GM12878 (cell line): ENCODE measurements at regions not wholly inside any gene's neighbourhood (a gene's known extent, or its start where the extent isn't known, plus 50 kb on each side); places are given as distances from the start of the nearest gene placed in this dataset.

ENCODE experiments used
- ATAC-seq: fragments of 200-7000 bp; cut with Tn5 transposase; 3 replicates; pipeline ENCODE4 v1.9.1; 2020; ENCODE audit warnings: mild to moderate bottlenecking, moderate library complexity
- BruUV-seq: library from RNA; stranded (reverse); fragments of 400-500 nt; replicated peaks from 2 replicates; lab custom pipeline; 2021; lab: Mats Ljungman, UMichigan
- CTCF ChIA-PET: fragments of 300-600 bp; sonication (Branson Sonifier 250); formaldehyde crosslinking; extraction: SDS; loops from one replicate; lab custom pipeline; 2021; ENCODE audit warnings: inconsistent platforms; lab: Yijun Ruan, JAX
- POLR2A ChIA-PET: fragments of 350-600 bp; formaldehyde crosslinking; extraction: SDS; loops from one replicate; lab custom pipeline; 2021; ENCODE audit warnings: inconsistent platforms; lab: Charles Lee
- RAD21 ChIA-PET: fragments of 300-600 bp; sonication (Branson Sonifier 250); formaldehyde crosslinking; loops from one replicate; lab custom pipeline; 2023; ENCODE audit warnings: antibody characterized with exemption; ENCODE audit not compliant: unreplicated experiment; lab: Charles Lee
- SMC1A ChIA-PET: fragments of 300-600 bp; sonication (Branson Sonifier 250); formaldehyde crosslinking; loops from one replicate; lab custom pipeline; 2023; ENCODE audit not compliant: unreplicated experiment, uncharacterized antibody; lab: Charles Lee
- DNase-seq: peaks from one replicate; pipeline ENCODE4 v3.0.0-alpha.2; 2011; ENCODE audit warnings: low read depth, low spot score
- FAIRE-seq: peaks from 3 replicates; lab custom pipeline; 2011; peaks lifted over from hg19 to GRCh38; lab: Jason Lieb, UNC
- H2AFZ ChIP-seq: 2 replicates; pipeline ENCODE4 v1.6.0; 2011; ENCODE audit warnings: low read depth, low read length, control low read depth; ENCODE audit not compliant: control insufficient read depth
- H3K27ac ChIP-seq: 2 replicates; pipeline ENCODE4 v1.5.1; 2011; ENCODE audit warnings: control low read depth; ENCODE audit not compliant: control insufficient read depth, insufficient read depth
- H3K27me3 ChIP-seq, 2 experiments: replicated peaks in 1 of 2; 2 replicates each; pipeline versions ENCODE4 v1.6.0 to v1.6.1; 2011; ENCODE audit warnings: low read length in 1 of 2; ENCODE audit not compliant: control insufficient read depth in 2 of 2, insufficient read depth in 2 of 2
- H3K36me3 ChIP-seq, 2 experiments: 2 replicates each; pipeline ENCODE4 v1.5.1; 2011; ENCODE audit warnings: low read length in 1 of 2; ENCODE audit not compliant: control insufficient read depth in 2 of 2, insufficient read depth in 2 of 2
- H3K4me1 ChIP-seq: 2 replicates; pipeline ENCODE4 v1.6.1; 2011; ENCODE audit warnings: mild to moderate bottlenecking, low read length, moderate library complexity, mixed read lengths; ENCODE audit not compliant: control insufficient read depth, insufficient read depth
- H3K4me2 ChIP-seq: 2 replicates; pipeline ENCODE4 v1.6.0; 2011; ENCODE audit warnings: control low read depth; ENCODE audit not compliant: control insufficient read depth, insufficient read depth
- H3K4me3 ChIP-seq: fragments of 200-600 bp; sonication (generic); 2 replicates; pipeline ENCODE4 v1.5.1; 2016
- H3K79me2 ChIP-seq: 2 replicates; pipeline ENCODE4 v1.6.0; 2011; ENCODE audit warnings: low read length; ENCODE audit not compliant: control insufficient read depth, insufficient read depth
- H3K9ac ChIP-seq: 2 replicates; pipeline ENCODE4 v1.8.0; 2011; ENCODE audit warnings: low read length, control low read depth, mixed read lengths; ENCODE audit not compliant: control insufficient read depth, insufficient read depth
- H3K9me3 ChIP-seq: replicated peaks from 3 replicates; pipeline ENCODE4 v1.5.1; 2011; ENCODE audit warnings: mild to moderate bottlenecking, low read length; ENCODE audit not compliant: control insufficient read depth, insufficient read depth
- H4K20me1 ChIP-seq: 2 replicates; pipeline ENCODE4 v1.6.0; 2011; ENCODE audit not compliant: control insufficient read depth, insufficient read depth
- ATF3 ChIP-seq: IDR thresholded peaks from 2 replicates; pipeline ENCODE4 v1.6.1; 2011; ENCODE audit warnings: low read depth, mild to moderate bottlenecking, low read length, moderate library complexity, borderline replicate concordance; ENCODE audit errors: extremely low read depth
- BCL11A ChIP-seq: IDR thresholded peaks from 2 replicates; pipeline ENCODE4 v1.6.1; 2011; ENCODE audit warnings: low read depth, low read length
- BRCA1 ChIP-seq: IDR thresholded peaks from 2 replicates; pipeline ENCODE4 v1.6.1; 2011; ENCODE audit warnings: low read depth, low read length, improper control_type of control experiment
- EGR1 ChIP-seq, 2 experiments: IDR thresholded peaks; 1 replicate in 1 of 2; 2 replicates in 1 of 2; pipeline ENCODE4 v1.6.1; 2011 to 2012; ENCODE audit warnings: low read depth in 2 of 2, low read length in 2 of 2, borderline replicate concordance in 1 of 2, mild to moderate bottlenecking in 1 of 2, moderate library complexity in 1 of 2
- EZH2 ChIP-seq: IDR thresholded peaks from 2 replicates; pipeline ENCODE4 v1.6.1; 2012; ENCODE audit warnings: low read depth, mild to moderate bottlenecking, control low read depth, inconsistent platforms, low read length, borderline replicate concordance; ENCODE audit not compliant: control insufficient read depth
- HCFC1 ChIP-seq: fragments of 150-350 bp; IDR thresholded peaks from 2 replicates; pipeline ENCODE4 v1.6.1; 2014; ENCODE audit warnings: low read length
- MEF2A ChIP-seq: IDR thresholded peaks from 2 replicates; pipeline ENCODE4 v1.6.1; 2011; ENCODE audit warnings: low read depth, mild to moderate bottlenecking, low read length, moderate library complexity; ENCODE audit not compliant: insufficient read depth
- MYB ChIP-seq: fragments of 150-350 bp; IDR thresholded peaks from 2 replicates; pipeline ENCODE4 v1.6.1; 2014; ENCODE audit warnings: mild to moderate bottlenecking, low read depth, low read length, borderline replicate concordance
- NR2F1 ChIP-seq: fragments of 450-650 bp; conservative IDR thresholded peaks from 2 replicates; pipeline ENCODE4 v1.6.1; 2017; ENCODE audit warnings: mild to moderate bottlenecking
- POLR2AphosphoS5 ChIP-seq: IDR thresholded peaks from 2 replicates; pipeline ENCODE4 v1.6.1; 2011; ENCODE audit warnings: mild to moderate bottlenecking, low read length, inconsistent platforms
- RCOR1 ChIP-seq: conservative IDR thresholded peaks from 2 replicates; pipeline ENCODE4 v1.6.1; 2012; ENCODE audit warnings: low read depth, low read length, improper control_type of control experiment
- RELA ChIP-seq: fragments of 450-650 bp; IDR thresholded peaks from 2 replicates; pipeline ENCODE4 v1.8.0; 2014; ENCODE audit warnings: borderline replicate concordance; ENCODE audit not compliant: partially characterized antibody
- RUNX3 ChIP-seq: IDR thresholded peaks from 2 replicates; pipeline ENCODE4 v1.6.1; 2012; ENCODE audit warnings: low read length, inconsistent platforms
- SMAD5 ChIP-seq: IDR thresholded peaks from 2 replicates; pipeline ENCODE4 v1.6.1; 2016; ENCODE audit warnings: antibody characterized with exemption, low read depth
- SMC3 ChIP-seq: IDR thresholded peaks from 2 replicates; pipeline ENCODE4 v1.6.1; 2011; ENCODE audit warnings: low read length, improper control_type of control experiment, borderline replicate concordance
- SPI1 ChIP-seq: IDR thresholded peaks from 2 replicates; pipeline ENCODE4 v1.6.1; 2011; ENCODE audit warnings: low read depth, mild to moderate bottlenecking, low read length, moderate library complexity, borderline replicate concordance; ENCODE audit not compliant: insufficient read depth
- STAT3 ChIP-seq: IDR thresholded peaks from 2 replicates; pipeline ENCODE4 v1.6.1; 2011; ENCODE audit warnings: low read depth, low read length, improper control_type of control experiment
- TAF1 ChIP-seq: IDR thresholded peaks from 2 replicates; pipeline ENCODE4 v1.6.1; 2011; ENCODE audit warnings: mild to moderate bottlenecking, low read depth, low read length, borderline replicate concordance
- TBL1XR1 ChIP-seq: IDR thresholded peaks from 2 replicates; pipeline ENCODE4 v1.6.1; 2012; ENCODE audit warnings: low read depth, low read length, improper control_type of control experiment
- WRNIP1 ChIP-seq: IDR thresholded peaks from 2 replicates; pipeline ENCODE4 v1.6.1; 2011; ENCODE audit warnings: low read depth, low read length, improper control_type of control experiment, borderline replicate concordance
- WGBS: methylation state at CpG from one replicate; pipeline ENCODE4 v1.1.6; 2016; ENCODE audit warnings: low lambda C conversion rate; ENCODE audit not compliant: insufficient replicate concordance, insufficient coverage; ENCODE audit errors: missing lambda C conversion rate; 5-methylcytosine and 5-hydroxymethylcytosine counted together
- in situ Hi-C: fragments of 300-500 bp; cut with MboI; formaldehyde crosslinking; loops from 9 replicates; pipeline ENCODE4 v1.14.3; 2018; ENCODE audit warnings: mixed read lengths
- intact Hi-C: fragments of 100-400 bp; cut with micrococcal nuclease; formaldehyde crosslinking; loops from one replicate; pipeline ENCODE4 v1.14.2; 2022; ENCODE audit not compliant: unreplicated experiment

GRCh38 chr3:62936626-62937254, 61.5 kb upstream of the CADPS start:
- H4K20me1 ChIP-seq = no peaks in the 10 kb centered on the region
- no peak overlapping the region for H3K27ac ChIP-seq
- BruUV-seq = no TSS peak
- ChIA-PET CTCF (no interaction called here), POLR2A (no interaction called here), SMC1A (no interaction called here), RAD21 (no interaction called here)
- H3K4me1 ChIP-seq = no peaks in the 10 kb centered on the region
- ATAC-seq (no peak), FAIRE-seq (no peak), DNase-seq (no peak)
- H3K36me3 ChIP-seq = no peaks in the 10 kb centered on the region
- no peaks in the 10 kb centered on the region for H3K27me3 ChIP-seq
- in situ Hi-C loops = no loop called here
- intact Hi-C loops = no loop called here
- TF ChIP-seq NR2F1 (no peak), BCL11A (no peak), POLR2AphosphoS5 (no peak), STAT3 (no peak), TAF1 (no peak)
- H3K9me3 ChIP-seq = no peaks in the 10 kb centered on the region
- H2AFZ ChIP-seq = no peak overlapping the region
- 41% methylated on average over 5 of the region's 5 CpGs for WGBS
- no peaks in the 10 kb centered on the region for H3K79me2 ChIP-seq
- no peak overlapping the region for H3K4me2 ChIP-seq
- no peak overlapping the region for H3K4me3 ChIP-seq
- no peak overlapping the region for H3K9ac ChIP-seq

DNA sequence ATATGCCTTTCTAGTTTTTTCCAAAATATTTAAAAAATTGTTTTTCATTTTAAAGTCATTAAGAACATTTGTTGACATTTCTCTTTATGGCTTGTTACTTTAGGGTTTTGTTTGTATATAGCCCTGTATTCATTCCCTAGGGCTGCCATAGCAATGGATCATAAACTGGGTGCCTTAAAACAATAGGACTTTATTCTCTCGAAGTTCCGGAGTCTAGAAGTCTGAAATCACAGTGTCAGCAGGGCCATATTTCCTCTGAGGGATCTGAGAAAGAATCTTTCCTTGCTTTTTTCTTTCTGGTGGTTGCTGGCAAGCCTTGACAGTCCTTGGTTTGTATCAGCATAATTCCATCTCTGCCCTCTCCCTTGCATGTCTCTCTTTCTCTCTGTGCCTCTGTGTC, 63.4 kb upstream of the CADPS start:
- H4K20me1 ChIP-seq = no peaks in the 10 kb centered on the region
- no peaks in the 10 kb centered on the region for H3K79me2 ChIP-seq
- RAD21 ChIA-PET = no interaction called here
- no peaks in the 10 kb centered on the region for H3K36me3 ChIP-seq
- FAIRE-seq (no peak), DNase-seq (no peak), ATAC-seq (no peak)
- BruUV-seq = no TSS peak
- H2AFZ ChIP-seq = no peak overlapping the region
- SMC1A ChIA-PET = no interaction called here
- H3K27me3 ChIP-seq = no peaks in the 10 kb centered on the region
- intact Hi-C loops = no loop called here
- no peak overlapping the region for H3K9ac ChIP-seq
- WGBS = 47% methylated on average over 2 of the region's 2 CpGs
- no peaks in the 10 kb centered on the region for H3K4me1 ChIP-seq
- H3K4me3 ChIP-seq = no peak overlapping the region
- no peak overlapping the region for H3K27ac ChIP-seq
- no peak overlapping the region for H3K4me2 ChIP-seq
- POLR2A ChIA-PET = no interaction called here
- in situ Hi-C loops = no loop called here
- CTCF ChIA-PET = no interaction called here
- H3K9me3 ChIP-seq = no peaks in the 10 kb centered on the region
- TF ChIP-seq MYB (no peak), TBL1XR1 (no peak), ATF3 (no peak), WRNIP1 (no peak), SMC3 (no peak), BRCA1 (no peak), RCOR1 (no peak), EGR1 (IDR thresholded peaks at IDR 0.05; ENCODE audit: borderline replicate concordance in 1 of 2, low read depth in 2 of 2, low read length in 2 of 2) (no peak), SMAD5 (no peak), SPI1 (no peak), RELA (no peak), RUNX3 (no peak), MEF2A (no peak), HCFC1 (no peak), EZH2 (no peak)
